ENCODE measurements at regions not wholly inside any gene's neighbourhood (a gene's known extent, or its start where the extent isn't known, plus 50 kb on each side); places are given as distances from the start of the nearest gene placed in this dataset.
"Not testable (repeated sequence)": the region's sequence is repeated elsewhere in the genome, so short reads cannot be mapped to it uniquely, and the experiment has no call there.

- not testable (repeated sequence) for DNase-seq (ENCODE audit: low read depth)
Observed at GRCh38 chr6:16039892-16040627, 88.8 kb upstream of the MYLIP start.

- DNase-seq (ENCODE audit: low read depth) = no peak
Observed at GRCh38 chr6:16038938-16039337, 89.9 kb upstream of the MYLIP start.

- DNase-seq (ENCODE audit: low read depth) = no peak
Observed at GRCh38 chr6:16035488-16036080, 93.3 kb upstream of the MYLIP start.

- DNase-seq (ENCODE audit: low read depth) = no peak
Observed at GRCh38 chr6:16033214-16033613, 95.7 kb upstream of the MYLIP start.

GRCh38 chr6:16031278-16031981, 97.5 kb upstream of the MYLIP start:
- no peak for DNase-seq (ENCODE audit: low read depth)

- no peak for DNase-seq (ENCODE audit: low read depth)
Observed at GRCh38 chr6:16028966-16029365, 99.9 kb upstream of the MYLIP start.

- no peak for DNase-seq (ENCODE audit: low read depth)
Observed at GRCh38 chr6:16020259-16020658, 108.6 kb upstream of the MYLIP start.

- DNase-seq (ENCODE audit: low read depth) = no peak
Observed at GRCh38 chr6:16019462-16019861, 109.4 kb upstream of the MYLIP start.

GRCh38 chr6:16018626-16019025, 110.3 kb upstream of the MYLIP start:
- DNase-seq (ENCODE audit: low read depth) = no peak

- not testable (repeated sequence) for DNase-seq (ENCODE audit: low read depth)
Observed at GRCh38 chr6:16014325-16014724, 114.6 kb upstream of the MYLIP start.

- DNase-seq (ENCODE audit: low read depth) = no peak
Observed at GRCh38 chr6:16007146-16007545, 121.7 kb upstream of the MYLIP start.

- no peak for DNase-seq (ENCODE audit: low read depth)
Observed at GRCh38 chr6:16006681-16007080, 122.2 kb upstream of the MYLIP start.

GRCh38 chr6:16004934-16005679, 123.8 kb upstream of the MYLIP start:
- no peak for DNase-seq (ENCODE audit: low read depth)

- no peak for DNase-seq (ENCODE audit: low read depth)
Observed at GRCh38 chr6:16003197-16003491, 125.7 kb upstream of the MYLIP start.

GRCh38 chr6:16002332-16003196, 126.3 kb upstream of the MYLIP start:
- DNase-seq (ENCODE audit: low read depth) = no peak

- no peak for DNase-seq (ENCODE audit: low read depth)
Observed at GRCh38 chr6:16001158-16001557, 127.7 kb upstream of the MYLIP start.

- no peak for DNase-seq (ENCODE audit: low read depth)
Observed at GRCh38 chr6:15999201-15999600, 129.7 kb upstream of the MYLIP start.

- no peak for DNase-seq (ENCODE audit: low read depth)
Observed at GRCh38 chr6:15997586-15998388, 131.1 kb upstream of the MYLIP start.

GRCh38 chr6:15996030-15996429, 132.9 kb upstream of the MYLIP start:
- no peak for DNase-seq (ENCODE audit: low read depth)

GRCh38 chr6:15995493-15995892, 133.4 kb upstream of the MYLIP start:
- no peak for DNase-seq (ENCODE audit: low read depth)
